Gastroesophageal sphincter (tissue), 3 donors: ENCODE measurements at regions not wholly inside any gene's neighbourhood (a gene's known extent, or its start where the extent isn't known, plus 50 kb on each side); places are given as distances from the start of the nearest gene placed in this dataset.

ENCODE experiments used
- EP300 ChIP-seq: sonication (generic); formaldehyde crosslinking; IDR thresholded peaks from one replicate; pipeline ENCODE4 v1.6.1; 2017; ENCODE audit warnings: antibody characterized with exemption, mild to moderate bottlenecking
- POLR2A ChIP-seq, 2 donors: fragments of 450-650 bp; IDR thresholded peaks; one replicate each; pipeline ENCODE4 v1.6.1; 2017; ENCODE audit warnings: antibody characterized with exemption in 2 of 2, mild to moderate bottlenecking in 2 of 2, moderate library complexity in 1 of 2
- POLR2AphosphoS5 ChIP-seq: sonication (generic); formaldehyde crosslinking; IDR thresholded peaks from one replicate; pipeline ENCODE4 v1.6.1; 2017; ENCODE audit warnings: antibody characterized with exemption
- TF ChIP-seq, protein P1 (sequence below), 4 experiments: fragments of 200-600 bp in 2 of 4; fragments of 450-650 bp in 2 of 4; sonication (generic) in 1 of 4; IDR thresholded peaks; one replicate each; pipeline ENCODE4 v1.5.1; 2017 to 2019; ENCODE audit warnings: antibody characterized with exemption in 4 of 4, mild to moderate bottlenecking in 2 of 4, moderate library complexity in 2 of 4

DNA sequence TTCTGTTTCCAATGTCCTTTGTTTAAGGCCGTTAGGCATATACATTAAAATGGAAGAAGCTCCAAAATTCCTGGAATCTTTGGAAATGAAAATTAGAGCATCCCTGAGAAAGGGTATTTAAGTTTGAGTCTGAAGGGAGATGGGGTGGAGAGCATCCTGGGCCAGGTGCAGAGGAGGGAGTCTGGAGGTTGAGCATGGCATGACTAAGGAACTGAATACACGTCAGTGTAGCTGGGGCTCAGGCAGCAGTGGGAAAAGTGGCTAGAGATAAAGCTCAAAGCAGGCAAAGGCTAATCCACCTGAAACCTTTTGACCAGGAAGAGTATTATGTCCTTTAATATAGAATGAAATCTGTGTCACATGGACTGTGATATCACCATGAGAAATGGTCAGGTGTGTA, 669.0 kb upstream of the RBFOX1 start:
- TF ChIP-seq POLR2A (IDR thresholded peaks at IDR 0.05) (no peak), EP300 (no peak), POLR2AphosphoS5 (no peak)
- TF ChIP-seq, protein P1, sequence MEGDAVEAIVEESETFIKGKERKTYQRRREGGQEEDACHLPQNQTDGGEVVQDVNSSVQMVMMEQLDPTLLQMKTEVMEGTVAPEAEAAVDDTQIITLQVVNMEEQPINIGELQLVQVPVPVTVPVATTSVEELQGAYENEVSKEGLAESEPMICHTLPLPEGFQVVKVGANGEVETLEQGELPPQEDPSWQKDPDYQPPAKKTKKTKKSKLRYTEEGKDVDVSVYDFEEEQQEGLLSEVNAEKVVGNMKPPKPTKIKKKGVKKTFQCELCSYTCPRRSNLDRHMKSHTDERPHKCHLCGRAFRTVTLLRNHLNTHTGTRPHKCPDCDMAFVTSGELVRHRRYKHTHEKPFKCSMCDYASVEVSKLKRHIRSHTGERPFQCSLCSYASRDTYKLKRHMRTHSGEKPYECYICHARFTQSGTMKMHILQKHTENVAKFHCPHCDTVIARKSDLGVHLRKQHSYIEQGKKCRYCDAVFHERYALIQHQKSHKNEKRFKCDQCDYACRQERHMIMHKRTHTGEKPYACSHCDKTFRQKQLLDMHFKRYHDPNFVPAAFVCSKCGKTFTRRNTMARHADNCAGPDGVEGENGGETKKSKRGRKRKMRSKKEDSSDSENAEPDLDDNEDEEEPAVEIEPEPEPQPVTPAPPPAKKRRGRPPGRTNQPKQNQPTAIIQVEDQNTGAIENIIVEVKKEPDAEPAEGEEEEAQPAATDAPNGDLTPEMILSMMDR (IDR thresholded peaks at IDR 0.05) = no peak
